ENCODE measurements at regions not wholly inside any gene's neighbourhood (a gene's known extent, or its start where the extent isn't known, plus 50 kb on each side); places are given as distances from the start of the nearest gene placed in this dataset.

DNA sequence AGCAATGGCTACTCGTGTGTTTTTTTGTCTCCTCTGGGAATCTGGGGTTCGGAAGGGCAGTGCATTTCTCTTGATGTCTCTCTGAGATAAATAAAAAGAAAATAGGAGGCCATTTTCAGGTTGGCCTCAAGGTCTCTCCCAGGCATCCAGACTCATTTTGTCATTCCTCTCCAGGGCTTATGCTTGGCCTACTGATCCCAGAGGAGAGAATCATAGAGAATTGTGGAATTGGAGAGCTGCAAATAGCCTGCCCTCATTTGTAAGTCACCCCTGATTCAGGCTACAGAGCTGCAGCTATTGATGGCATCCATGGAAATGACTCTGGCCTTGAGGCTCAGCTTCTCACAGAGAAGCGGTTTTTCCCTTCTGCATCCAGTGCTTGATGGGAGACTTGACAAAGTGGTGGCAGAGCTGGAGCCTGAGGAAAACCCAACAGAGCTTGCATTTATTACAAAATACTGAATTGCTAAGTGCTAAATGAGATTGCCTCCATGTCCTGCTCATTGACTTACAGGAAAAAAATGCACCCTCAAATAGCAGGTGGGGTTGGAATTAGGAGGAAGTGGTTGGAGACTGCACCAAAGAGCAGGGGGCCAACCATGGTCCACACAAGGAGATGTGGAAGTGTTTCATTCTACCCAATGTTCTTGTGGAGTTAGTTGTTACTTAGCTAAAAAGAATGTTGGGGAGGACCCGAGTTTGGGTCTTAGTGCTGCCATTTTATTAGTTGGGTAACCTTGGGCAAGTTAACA, 140.4 kb downstream of the S1PR1 start:
- Histone ChIP-seq H3K4me1 (ENCODE audit: insufficient read depth, poor library complexity, severe bottlenecking) (no peaks in the 10 kb centered on the region), H3K9me3 (ENCODE audit: severe bottlenecking) (no peaks in the 10 kb centered on the region), H3K27me3 (ENCODE audit: insufficient read depth, poor library complexity, severe bottlenecking) (peaks cover 5% of the 10 kb centered on the region), H3K36me3 (ENCODE audit: low read depth) (no peaks in the 10 kb centered on the region), H3K4me3 (ENCODE audit: severe bottlenecking) (no peak overlapping the region), H3K27ac (ENCODE audit: poor library complexity, severe bottlenecking) (no peak overlapping the region)
- no peak for ATAC-seq (ENCODE audit: low read depth)
- TF ChIP-seq, protein P1, sequence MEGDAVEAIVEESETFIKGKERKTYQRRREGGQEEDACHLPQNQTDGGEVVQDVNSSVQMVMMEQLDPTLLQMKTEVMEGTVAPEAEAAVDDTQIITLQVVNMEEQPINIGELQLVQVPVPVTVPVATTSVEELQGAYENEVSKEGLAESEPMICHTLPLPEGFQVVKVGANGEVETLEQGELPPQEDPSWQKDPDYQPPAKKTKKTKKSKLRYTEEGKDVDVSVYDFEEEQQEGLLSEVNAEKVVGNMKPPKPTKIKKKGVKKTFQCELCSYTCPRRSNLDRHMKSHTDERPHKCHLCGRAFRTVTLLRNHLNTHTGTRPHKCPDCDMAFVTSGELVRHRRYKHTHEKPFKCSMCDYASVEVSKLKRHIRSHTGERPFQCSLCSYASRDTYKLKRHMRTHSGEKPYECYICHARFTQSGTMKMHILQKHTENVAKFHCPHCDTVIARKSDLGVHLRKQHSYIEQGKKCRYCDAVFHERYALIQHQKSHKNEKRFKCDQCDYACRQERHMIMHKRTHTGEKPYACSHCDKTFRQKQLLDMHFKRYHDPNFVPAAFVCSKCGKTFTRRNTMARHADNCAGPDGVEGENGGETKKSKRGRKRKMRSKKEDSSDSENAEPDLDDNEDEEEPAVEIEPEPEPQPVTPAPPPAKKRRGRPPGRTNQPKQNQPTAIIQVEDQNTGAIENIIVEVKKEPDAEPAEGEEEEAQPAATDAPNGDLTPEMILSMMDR (IDR thresholded peaks at IDR 0.05; ENCODE audit: poor library complexity, severe bottlenecking), result no peak
- no peak for DNase-seq (ENCODE audit: low spot score)

DNA sequence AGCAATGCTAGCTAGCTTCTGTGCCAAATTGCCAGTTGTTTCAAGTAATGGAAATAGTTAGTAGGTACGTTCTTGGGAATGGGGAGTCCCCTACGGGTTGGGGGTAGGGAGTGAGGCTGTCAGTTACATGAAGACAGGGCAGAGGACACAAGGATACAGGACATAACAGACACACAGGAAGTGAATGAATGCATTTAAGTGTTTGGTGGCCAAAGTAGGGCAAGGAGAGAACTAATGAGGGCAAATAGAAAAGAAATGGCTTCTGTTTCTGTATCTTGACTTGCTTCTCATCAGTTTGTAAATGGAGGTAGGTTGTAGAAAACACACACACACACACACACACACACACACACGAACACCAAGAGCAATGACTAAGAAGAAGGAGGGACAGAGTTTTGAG, 142.2 kb downstream of the S1PR1 start:
- no peaks in the 10 kb centered on the region for H3K9me3 ChIP-seq (ENCODE audit: severe bottlenecking)
- no peak overlapping the region for H3K4me3 ChIP-seq (ENCODE audit: severe bottlenecking)
- no peak for ATAC-seq (ENCODE audit: low read depth)
- H3K36me3 ChIP-seq (ENCODE audit: low read depth), result no peaks in the 10 kb centered on the region
- H3K27me3 ChIP-seq (ENCODE audit: insufficient read depth, poor library complexity, severe bottlenecking), result peaks cover 5% of the 10 kb centered on the region
- no peaks in the 10 kb centered on the region for H3K4me1 ChIP-seq (ENCODE audit: insufficient read depth, poor library complexity, severe bottlenecking)
- TF ChIP-seq, protein P1 (IDR thresholded peaks at IDR 0.05; ENCODE audit: poor library complexity, severe bottlenecking), result no peak
- H3K27ac ChIP-seq (ENCODE audit: poor library complexity, severe bottlenecking), result no peak overlapping the region
- DNase-seq (ENCODE audit: low spot score), result no peak

DNA sequence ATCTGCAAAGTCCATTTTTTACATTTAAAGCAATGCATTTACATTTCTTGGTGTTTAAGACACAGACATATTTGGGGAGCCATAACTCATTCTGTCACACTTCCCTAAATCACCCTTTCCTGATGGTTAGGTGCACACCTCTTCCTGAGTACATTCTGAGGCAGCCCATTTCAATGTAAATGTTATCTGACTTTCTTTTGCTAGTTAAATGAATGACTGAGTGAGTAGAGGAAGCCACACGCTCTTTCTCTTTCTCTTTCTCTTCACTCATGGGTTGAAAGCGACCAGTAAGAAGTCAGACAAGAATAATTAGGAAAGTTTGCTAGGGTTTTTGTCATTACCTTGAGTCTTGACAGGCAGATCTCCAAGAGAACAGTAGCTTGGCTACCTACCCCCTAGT, 143.1 kb downstream of the S1PR1 start:
- Histone ChIP-seq H3K4me3 (ENCODE audit: severe bottlenecking) (no peak overlapping the region), H3K36me3 (ENCODE audit: low read depth) (no peaks in the 10 kb centered on the region), H3K27me3 (ENCODE audit: insufficient read depth, poor library complexity, severe bottlenecking) (peaks cover 5% of the 10 kb centered on the region), H3K9me3 (ENCODE audit: severe bottlenecking) (no peaks in the 10 kb centered on the region), H3K4me1 (ENCODE audit: insufficient read depth, poor library complexity, severe bottlenecking) (no peaks in the 10 kb centered on the region), H3K27ac (ENCODE audit: poor library complexity, severe bottlenecking) (no peak overlapping the region)
- TF ChIP-seq, protein P1 (IDR thresholded peaks at IDR 0.05; ENCODE audit: poor library complexity, severe bottlenecking), result no peak
- ATAC-seq (ENCODE audit: low read depth), result no peak
- DNase-seq (ENCODE audit: low spot score), result no peak

DNA sequence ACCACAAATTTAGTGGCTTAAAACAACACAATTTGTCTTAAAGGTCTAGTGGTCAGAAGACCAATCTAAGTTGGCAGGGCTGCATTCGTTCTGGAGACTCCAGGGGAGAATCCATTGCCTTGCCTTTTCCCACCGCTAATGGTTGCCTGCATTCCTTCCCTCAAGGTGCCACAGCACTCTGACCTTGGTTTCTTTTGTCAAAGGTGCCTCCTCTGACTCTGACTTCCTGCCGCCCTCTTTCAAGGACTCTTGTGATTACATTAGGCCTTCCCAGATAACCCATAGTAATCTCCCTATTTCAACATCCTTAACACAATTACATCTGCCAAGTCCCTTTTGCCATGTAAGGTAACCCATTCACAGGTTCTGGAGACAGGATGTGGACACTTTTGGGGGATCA, 145.3 kb downstream of the S1PR1 start:
- Histone ChIP-seq H3K36me3 (ENCODE audit: low read depth) (no peaks in the 10 kb centered on the region), H3K9me3 (ENCODE audit: severe bottlenecking) (no peaks in the 10 kb centered on the region), H3K27me3 (ENCODE audit: insufficient read depth, poor library complexity, severe bottlenecking) (peaks cover 5% of the 10 kb centered on the region), H3K4me3 (ENCODE audit: severe bottlenecking) (no peak overlapping the region), H3K27ac (ENCODE audit: poor library complexity, severe bottlenecking) (no peak overlapping the region), H3K4me1 (ENCODE audit: insufficient read depth, poor library complexity, severe bottlenecking) (no peaks in the 10 kb centered on the region)
- no peak for DNase-seq (ENCODE audit: low spot score)
- TF ChIP-seq, protein P1 (IDR thresholded peaks at IDR 0.05; ENCODE audit: poor library complexity, severe bottlenecking), result no peak
- ATAC-seq (ENCODE audit: low read depth), result no peak

DNA sequence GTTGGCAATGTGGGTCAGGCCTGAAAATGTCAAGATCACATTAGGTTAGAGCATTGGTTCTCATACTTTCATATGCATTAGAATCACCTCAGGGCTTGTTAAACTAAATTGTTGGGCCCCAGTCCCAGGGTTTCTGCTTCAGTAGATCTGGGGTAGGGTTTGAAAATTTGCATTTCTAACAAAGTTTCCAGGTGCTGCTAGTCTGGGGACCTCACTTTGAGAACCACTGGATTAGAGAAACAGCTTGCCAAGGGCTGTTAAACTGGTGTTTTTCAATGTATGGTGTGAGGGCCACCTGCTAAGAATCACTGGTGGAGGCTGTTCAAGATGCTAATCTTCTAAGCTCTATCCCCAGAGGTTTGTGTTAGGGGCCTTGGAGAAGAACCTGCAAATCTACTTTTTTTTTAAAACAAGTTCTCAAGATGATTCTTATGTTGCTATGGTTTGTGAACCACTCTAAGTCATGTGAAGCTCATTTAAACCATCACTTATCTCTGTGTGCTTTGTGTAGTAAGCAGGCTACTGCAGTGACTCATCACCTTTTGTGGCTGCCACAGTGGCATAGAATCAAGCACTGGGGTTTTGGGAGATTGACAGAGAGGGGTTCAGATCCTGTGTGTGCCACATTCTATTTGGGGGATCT, 152.2 kb downstream of the S1PR1 start:
- no peaks in the 10 kb centered on the region for H3K4me1 ChIP-seq (ENCODE audit: insufficient read depth, poor library complexity, severe bottlenecking)
- no peaks in the 10 kb centered on the region for H3K36me3 ChIP-seq (ENCODE audit: low read depth)
- no peaks in the 10 kb centered on the region for H3K27me3 ChIP-seq (ENCODE audit: insufficient read depth, poor library complexity, severe bottlenecking)
- H3K9me3 ChIP-seq (ENCODE audit: severe bottlenecking), result no peaks in the 10 kb centered on the region
- no peak overlapping the region for H3K4me3 ChIP-seq (ENCODE audit: severe bottlenecking)
- ATAC-seq (ENCODE audit: low read depth) (no peak), DNase-seq (ENCODE audit: low spot score) (no peak)
- TF ChIP-seq, protein P1 (IDR thresholded peaks at IDR 0.05; ENCODE audit: poor library complexity, severe bottlenecking), result no peak
- H3K27ac ChIP-seq (ENCODE audit: poor library complexity, severe bottlenecking), result no peak overlapping the region
